T-helper 2 cell treated with Interferon-gamma antibody and Interleukin-4, amounts not matched to agents 5 μg/mL and 100 μg/mL, for 36 hours (primary cell): ENCODE measurements at regions not wholly inside any gene's neighbourhood (a gene's known extent, or its start where the extent isn't known, plus 50 kb on each side); places are given as distances from the start of the nearest gene placed in this dataset.
"Not testable (repeated sequence)": the region's sequence is repeated elsewhere in the genome, so short reads cannot be mapped to it uniquely, and the experiment has no call there.

Experiments
- DNase-seq: peaks from one replicate; pipeline ENCODE4 v3.0.0; 2021; ENCODE audit warnings: low spot score
- H3K27ac Mint-ChIP-seq: one replicate; pipeline ENCODE4 v1.8.0; 2021; ENCODE audit warnings: mild to moderate bottlenecking, mixed read lengths
- H3K27me3 Mint-ChIP-seq: one replicate; pipeline ENCODE4 v1.8.0; 2021; ENCODE audit warnings: low read depth, mixed read lengths
- H3K36me3 Mint-ChIP-seq: one replicate; pipeline ENCODE4 v1.8.0; 2021; ENCODE audit warnings: low read depth, mixed read lengths
- H3K4me1 Mint-ChIP-seq: one replicate; pipeline ENCODE4 v1.8.0; 2021; ENCODE audit warnings: low read depth, mixed read lengths
- H3K4me3 Mint-ChIP-seq: one replicate; pipeline ENCODE4 v1.8.0; 2022; ENCODE audit warnings: mild to moderate bottlenecking, moderate library complexity, mixed read lengths
- H3K9me3 Mint-ChIP-seq: one replicate; pipeline ENCODE4 v1.8.0; 2021; ENCODE audit warnings: mixed read lengths

- peaks cover 2% of the 10 kb centered on the region for H3K27me3 Mint-ChIP-seq
- H3K36me3 Mint-ChIP-seq, result no peaks in the 10 kb centered on the region
- H3K4me3 Mint-ChIP-seq, result no peak overlapping the region
- no peak overlapping the region for H3K27ac Mint-ChIP-seq
- no peaks in the 10 kb centered on the region for H3K4me1 Mint-ChIP-seq
- no peaks in the 10 kb centered on the region for H3K9me3 Mint-ChIP-seq
- no peak for DNase-seq
Observed at GRCh38 chr6:56816370-56816769, 138.5 kb upstream of the BEND6 start.

- H3K4me1 Mint-ChIP-seq, result no peaks in the 10 kb centered on the region
- no peaks in the 10 kb centered on the region for H3K9me3 Mint-ChIP-seq
- H3K4me3 Mint-ChIP-seq, result no peak overlapping the region
- no peak for DNase-seq
- no peaks in the 10 kb centered on the region for H3K36me3 Mint-ChIP-seq
- peaks cover 2% of the 10 kb centered on the region for H3K27me3 Mint-ChIP-seq
- H3K27ac Mint-ChIP-seq, result no peak overlapping the region
Observed at GRCh38 chr6:56815436-56815835, 139.5 kb upstream of the BEND6 start.

GRCh38 chr6:56814802-56815201 is 140.1 kb upstream of the BEND6 start:
- Mint-ChIP-seq H3K27ac (no peak overlapping the region), H3K9me3 (no peaks in the 10 kb centered on the region), H3K27me3 (peaks cover 2% of the 10 kb centered on the region), H3K4me3 (no peak overlapping the region), H3K36me3 (no peaks in the 10 kb centered on the region), H3K4me1 (no peaks in the 10 kb centered on the region)
- DNase-seq, result no peak

- H3K27me3 Mint-ChIP-seq, result peaks cover 2% of the 10 kb centered on the region
- no peaks in the 10 kb centered on the region for H3K36me3 Mint-ChIP-seq
- no peak for DNase-seq
- no peaks in the 10 kb centered on the region for H3K4me1 Mint-ChIP-seq
- H3K27ac Mint-ChIP-seq, result no peak overlapping the region
- no peak overlapping the region for H3K4me3 Mint-ChIP-seq
- H3K9me3 Mint-ChIP-seq, result no peaks in the 10 kb centered on the region
Observed at GRCh38 chr6:56814308-56814707, 140.6 kb upstream of the BEND6 start.

- not testable (repeated sequence) for H3K4me1 Mint-ChIP-seq, H3K9me3 Mint-ChIP-seq, H3K36me3 Mint-ChIP-seq, H3K27me3 Mint-ChIP-seq, H3K27ac Mint-ChIP-seq, DNase-seq, H3K4me3 Mint-ChIP-seq
Observed at GRCh38 chr6:56812851-56813250, 142.1 kb upstream of the BEND6 start.

- Mint-ChIP-seq H3K4me1 (no peaks in the 10 kb centered on the region), H3K4me3 (no peak overlapping the region), H3K27ac (no peak overlapping the region), H3K36me3 (no peaks in the 10 kb centered on the region), H3K9me3 (no peaks in the 10 kb centered on the region), H3K27me3 (no peaks in the 10 kb centered on the region)
- no peak for DNase-seq
Observed at GRCh38 chr6:56808871-56809359, 146.0 kb upstream of the BEND6 start.

GRCh38 chr6:56807989-56808337 is 146.9 kb upstream of the BEND6 start:
- Mint-ChIP-seq H3K36me3 (no peaks in the 10 kb centered on the region), H3K4me1 (no peaks in the 10 kb centered on the region), H3K27ac (no peak overlapping the region), H3K27me3 (no peaks in the 10 kb centered on the region), H3K4me3 (no peak overlapping the region), H3K9me3 (no peaks in the 10 kb centered on the region)
- no peak for DNase-seq

- DNase-seq, result no peak
- H3K27ac Mint-ChIP-seq, result no peak overlapping the region
Observed at GRCh38 chr6:56807326-56807988, 147.4 kb upstream of the BEND6 start.

GRCh38 chr6:56806368-56806767 is 148.5 kb upstream of the BEND6 start:
- Mint-ChIP-seq H3K27me3 (no peaks in the 10 kb centered on the region), H3K36me3 (no peaks in the 10 kb centered on the region), H3K27ac (no peak overlapping the region), H3K4me3 (no peak overlapping the region), H3K9me3 (no peaks in the 10 kb centered on the region), H3K4me1 (no peaks in the 10 kb centered on the region)
- DNase-seq, result no peak

More at GRCh38 chr6:56807326-56807988, 147.4 kb upstream of the BEND6 start:
- Mint-ChIP-seq H3K4me1 (no peaks in the 10 kb centered on the region), H3K4me3 (no peak overlapping the region), H3K9me3 (no peaks in the 10 kb centered on the region), H3K36me3 (no peaks in the 10 kb centered on the region), H3K27me3 (no peaks in the 10 kb centered on the region)

- no peak for DNase-seq
- Mint-ChIP-seq H3K36me3 (no peaks in the 10 kb centered on the region), H3K9me3 (no peaks in the 10 kb centered on the region), H3K27me3 (no peaks in the 10 kb centered on the region), H3K27ac (no peak overlapping the region), H3K4me3 (no peak overlapping the region), H3K4me1 (no peaks in the 10 kb centered on the region)
Observed at GRCh38 chr6:56804996-56805395, 149.9 kb upstream of the BEND6 start.

GRCh38 chr6:56803594-56803993 is 151.3 kb upstream of the BEND6 start:
- Mint-ChIP-seq H3K36me3 (no peaks in the 10 kb centered on the region), H3K9me3 (no peaks in the 10 kb centered on the region), H3K4me3 (no peak overlapping the region), H3K27ac (no peak overlapping the region), H3K4me1 (no peaks in the 10 kb centered on the region), H3K27me3 (no peaks in the 10 kb centered on the region)
- no peak for DNase-seq

- no peak overlapping the region for H3K27ac Mint-ChIP-seq
- no peak for DNase-seq
- no peaks in the 10 kb centered on the region for H3K9me3 Mint-ChIP-seq
- no peaks in the 10 kb centered on the region for H3K4me1 Mint-ChIP-seq
- no peaks in the 10 kb centered on the region for H3K36me3 Mint-ChIP-seq
- H3K4me3 Mint-ChIP-seq, result no peak overlapping the region
- H3K27me3 Mint-ChIP-seq, result peaks cover 2% of the 10 kb centered on the region
Observed at GRCh38 chr6:56802584-56802983, 152.3 kb upstream of the BEND6 start.

- H3K27ac Mint-ChIP-seq, result no peak overlapping the region
- no peak for DNase-seq
- H3K4me3 Mint-ChIP-seq, result no peak overlapping the region
- no peaks in the 10 kb centered on the region for H3K9me3 Mint-ChIP-seq
- H3K36me3 Mint-ChIP-seq, result no peaks in the 10 kb centered on the region
- peaks cover 2% of the 10 kb centered on the region for H3K27me3 Mint-ChIP-seq
- no peaks in the 10 kb centered on the region for H3K4me1 Mint-ChIP-seq
Observed at GRCh38 chr6:56799989-56800388, 154.9 kb upstream of the BEND6 start.

- Mint-ChIP-seq H3K27me3 (peaks cover 2% of the 10 kb centered on the region), H3K9me3 (no peaks in the 10 kb centered on the region), H3K4me1 (no peaks in the 10 kb centered on the region), H3K36me3 (no peaks in the 10 kb centered on the region), H3K27ac (no peak overlapping the region), H3K4me3 (no peak overlapping the region)
- no peak for DNase-seq
Observed at GRCh38 chr6:56798163-56798562, 155.5 kb upstream of the DST start.

- no peaks in the 10 kb centered on the region for H3K36me3 Mint-ChIP-seq
- no peaks in the 10 kb centered on the region for H3K9me3 Mint-ChIP-seq
- no peak for DNase-seq
- H3K27me3 Mint-ChIP-seq, result peaks cover 2% of the 10 kb centered on the region
- no peak overlapping the region for H3K27ac Mint-ChIP-seq
- no peaks in the 10 kb centered on the region for H3K4me1 Mint-ChIP-seq
- H3K4me3 Mint-ChIP-seq, result no peak overlapping the region
Observed at GRCh38 chr6:56796196-56796532, 153.5 kb upstream of the DST start.
